CD4-positive, alpha-beta T cell treated with Interleukin-6 at 100 ng/mL for 8 hours (primary cell): ENCODE measurements at regions not wholly inside any gene's neighbourhood (a gene's known extent, or its start where the extent isn't known, plus 50 kb on each side); places are given as distances from the start of the nearest gene placed in this dataset.
A peak's percentile ranks its signal among the peaks of the same experiment; 100 is the strongest.

ENCODE experiments used
- DNase-seq: peaks from one replicate; pipeline ENCODE4 v3.0.0-alpha.2; 2020; ENCODE audit warnings: mixed read lengths, low spot score

DNA sequence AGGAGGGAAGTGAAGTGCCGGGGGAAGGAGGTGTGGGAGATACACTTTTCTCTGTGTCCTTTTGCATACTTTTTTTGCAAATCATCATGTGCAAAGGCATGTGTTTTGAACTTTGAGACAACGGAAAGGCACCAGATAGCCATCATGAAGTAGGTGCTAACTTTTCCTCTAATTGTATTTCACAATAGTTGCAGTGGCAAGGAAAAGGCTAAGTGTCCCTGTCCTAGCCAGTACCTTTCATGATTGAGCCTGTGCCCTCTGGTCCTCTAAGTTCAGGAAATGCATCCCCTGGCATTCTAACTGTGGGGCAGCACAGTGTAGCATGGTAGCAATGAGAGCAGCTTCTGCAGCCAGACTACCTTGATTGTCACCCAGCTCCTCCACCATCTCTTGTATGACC is 186.2 kb downstream of the ADSS2 start:
- no peak for DNase-seq

GRCh38 chr1:244269169-244269568 is 182.5 kb downstream of the ADSS2 start:
- no peak for DNase-seq

DNA sequence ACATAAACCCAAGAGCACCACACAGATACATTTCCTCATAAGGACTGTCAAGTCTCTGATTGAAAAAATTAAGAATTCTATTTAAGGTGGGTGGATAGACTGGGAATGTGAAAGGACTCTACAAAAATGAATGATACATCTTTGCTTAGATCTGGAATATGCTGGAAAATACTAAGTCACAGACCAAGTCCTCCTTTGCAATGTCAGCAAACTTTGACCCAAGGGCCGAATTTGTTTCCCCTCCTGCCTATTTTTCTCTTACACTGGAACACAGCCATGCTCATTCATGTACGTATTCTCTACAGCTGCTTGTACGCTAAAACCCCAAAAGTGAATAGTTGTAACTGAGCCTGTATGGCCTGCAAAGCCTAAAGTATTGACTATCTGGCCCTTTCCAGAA is 180.7 kb downstream of the ADSS2 start:
- DNase-seq: no peak

- no peak for DNase-seq
These were observed 179.9 kb downstream of the ADSS2 start for GRCh38 chr1:244271691-244272308.

- peak; percentile 73 for DNase-seq
These were observed 179.0 kb downstream of the ADSS2 start for GRCh38 chr1:244272471-244273261.

GRCh38 chr1:244273262-244273844 is 178.4 kb downstream of the ADSS2 start:
- no peak for DNase-seq

DNA sequence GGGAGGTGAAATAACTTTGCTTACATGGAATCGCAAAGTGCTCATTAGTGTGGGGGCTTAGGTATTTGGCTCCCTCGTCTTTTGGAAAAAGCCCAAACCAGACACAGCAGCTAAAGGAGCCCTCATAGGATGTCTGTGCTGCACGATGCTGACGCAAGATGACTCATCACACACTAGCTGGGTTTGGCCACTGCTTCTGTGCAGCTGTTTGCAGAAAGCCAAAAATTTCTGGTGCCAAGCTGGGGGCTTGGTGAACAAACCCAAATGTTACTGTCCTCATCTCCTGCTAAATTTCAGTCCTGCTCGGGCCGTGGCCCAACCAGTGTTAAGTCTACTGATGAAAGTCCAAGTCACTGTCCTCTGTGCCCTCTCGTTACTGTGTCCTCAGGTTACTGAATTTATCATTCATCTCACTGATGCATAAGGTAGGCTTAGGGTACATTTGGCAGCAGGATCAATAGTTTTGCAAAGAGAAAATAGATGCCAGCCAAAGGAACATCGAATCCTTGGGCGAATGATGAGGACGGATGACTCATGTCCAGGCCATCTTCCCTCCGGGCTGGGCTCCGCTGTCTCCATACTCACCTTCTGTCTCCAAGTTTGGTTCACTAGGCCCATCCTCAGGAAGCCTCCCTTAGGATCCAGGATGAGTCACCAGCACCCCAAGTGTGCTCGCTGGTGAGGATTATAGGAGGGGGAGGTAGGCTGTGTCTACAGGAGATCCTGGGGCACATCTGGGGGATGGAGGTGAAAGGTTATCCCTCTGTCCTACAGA is 177.7 kb downstream of the ADSS2 start:
- DNase-seq: no peak

- DNase-seq: no peak
These were observed 175.1 kb downstream of the ADSS2 start for GRCh38 chr1:244276646-244277045.

GRCh38 chr1:244280201-244280600 is 171.5 kb downstream of the ADSS2 start:
- DNase-seq: no peak

GRCh38 chr1:244280859-244281258 is 170.8 kb downstream of the ADSS2 start:
- no peak for DNase-seq

DNA sequence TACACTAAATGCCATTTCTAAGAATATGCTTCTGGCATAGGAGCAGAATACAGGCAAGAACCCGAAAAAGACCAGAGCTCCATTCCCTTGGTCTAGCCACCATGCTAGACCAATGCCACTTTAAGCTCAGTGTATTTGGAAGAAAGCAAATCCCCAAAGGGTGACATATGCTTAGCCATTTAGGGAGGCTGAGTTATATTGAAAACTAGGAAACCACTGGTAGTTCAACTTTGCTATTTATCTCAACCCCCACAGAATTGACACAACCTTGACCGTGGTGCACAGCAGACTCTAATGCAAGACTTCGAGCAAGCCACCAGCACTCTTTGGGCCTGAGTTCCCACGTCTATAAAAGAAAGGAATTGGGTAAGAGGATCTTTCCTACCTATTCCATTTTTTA is 167.9 kb downstream of the ADSS2 start:
- DNase-seq: no peak

DNA sequence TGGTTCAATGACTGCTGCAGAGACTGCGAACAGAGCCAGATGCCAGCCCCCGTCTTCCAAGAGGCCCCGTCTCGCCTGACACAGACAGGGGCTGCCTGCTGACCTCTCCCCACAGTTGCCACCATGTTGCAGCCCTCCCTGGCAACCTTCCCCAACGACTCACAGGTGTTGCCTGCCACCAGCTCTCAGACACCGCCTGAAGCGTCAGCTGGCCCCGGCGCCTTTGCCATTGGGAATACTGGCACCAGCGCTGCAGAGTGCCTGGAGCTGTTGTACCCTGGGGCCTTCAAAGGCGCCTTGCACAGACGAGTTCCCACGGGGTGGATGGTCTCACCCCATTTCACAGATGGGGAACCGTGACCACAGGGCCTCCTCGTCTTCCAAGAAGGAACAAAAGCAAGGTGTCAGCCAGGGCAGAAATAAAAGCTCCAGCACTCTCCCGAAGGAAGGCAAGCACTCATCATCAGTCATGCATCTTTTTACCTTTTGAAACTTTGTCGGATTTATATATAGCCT is 167.0 kb downstream of the ADSS2 start:
- no peak for DNase-seq

DNA sequence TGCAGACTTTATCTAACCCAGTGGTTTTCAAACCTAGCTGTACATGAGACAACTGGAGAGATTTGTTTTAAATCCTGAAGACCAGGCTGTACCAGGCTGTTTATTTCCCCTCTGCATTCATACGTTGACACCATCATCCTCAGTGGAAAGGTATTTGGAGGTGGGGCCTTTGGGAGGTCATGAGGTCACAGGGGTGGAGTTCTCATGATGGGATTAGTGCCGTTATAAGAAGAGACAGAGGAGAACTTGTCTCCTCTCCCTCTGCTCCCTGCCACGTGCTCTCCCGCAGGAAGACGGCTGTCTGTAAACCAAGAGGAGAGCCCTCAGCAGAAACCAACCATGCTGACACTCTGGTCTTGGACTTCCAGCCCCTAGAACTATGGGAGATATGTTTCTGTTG is 165.4 kb downstream of the ADSS2 start:
- DNase-seq: no peak

DNA sequence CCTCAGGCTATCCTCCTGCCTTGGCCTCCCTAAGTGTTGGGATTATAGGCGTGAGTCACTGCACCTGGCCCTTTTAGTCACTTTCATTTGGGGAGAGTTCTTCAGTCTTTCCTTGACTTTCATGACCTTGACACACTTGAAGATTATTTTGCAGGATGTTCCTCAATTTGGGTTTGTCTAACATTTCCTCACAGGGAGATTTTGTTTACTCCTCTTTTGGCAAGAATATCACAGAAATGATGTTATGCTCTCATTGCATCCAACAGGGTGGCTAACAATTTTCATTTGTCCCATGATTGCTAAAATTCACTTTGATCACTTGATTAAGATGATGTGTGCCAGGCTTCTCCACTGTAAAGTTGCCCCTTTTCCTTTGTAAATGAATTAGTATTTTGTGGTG is 164.0 kb downstream of the ADSS2 start:
- DNase-seq: no peak

DNA sequence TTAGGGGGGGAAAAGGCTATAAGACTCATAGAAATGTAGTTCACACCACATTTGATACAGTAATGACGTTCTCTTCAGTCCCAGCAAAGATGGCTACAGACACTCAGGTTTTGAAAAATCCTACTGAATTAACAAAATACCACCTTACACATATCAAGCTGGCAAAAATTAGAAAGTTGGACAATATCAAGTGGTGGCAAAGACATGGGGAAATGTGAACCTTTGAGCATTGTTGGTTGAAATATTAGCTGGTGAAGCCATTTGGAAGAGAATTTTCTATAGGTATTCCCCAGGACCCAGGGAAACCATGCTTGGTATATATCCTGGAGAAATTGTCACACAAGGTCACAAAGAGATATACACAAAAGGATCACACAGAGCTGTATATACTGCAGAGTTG is 163.0 kb downstream of the ADSS2 start:
- DNase-seq: no peak

- no peak for DNase-seq
These were observed 161.5 kb downstream of the ADSS2 start for GRCh38 chr1:244289991-244290785.

DNA sequence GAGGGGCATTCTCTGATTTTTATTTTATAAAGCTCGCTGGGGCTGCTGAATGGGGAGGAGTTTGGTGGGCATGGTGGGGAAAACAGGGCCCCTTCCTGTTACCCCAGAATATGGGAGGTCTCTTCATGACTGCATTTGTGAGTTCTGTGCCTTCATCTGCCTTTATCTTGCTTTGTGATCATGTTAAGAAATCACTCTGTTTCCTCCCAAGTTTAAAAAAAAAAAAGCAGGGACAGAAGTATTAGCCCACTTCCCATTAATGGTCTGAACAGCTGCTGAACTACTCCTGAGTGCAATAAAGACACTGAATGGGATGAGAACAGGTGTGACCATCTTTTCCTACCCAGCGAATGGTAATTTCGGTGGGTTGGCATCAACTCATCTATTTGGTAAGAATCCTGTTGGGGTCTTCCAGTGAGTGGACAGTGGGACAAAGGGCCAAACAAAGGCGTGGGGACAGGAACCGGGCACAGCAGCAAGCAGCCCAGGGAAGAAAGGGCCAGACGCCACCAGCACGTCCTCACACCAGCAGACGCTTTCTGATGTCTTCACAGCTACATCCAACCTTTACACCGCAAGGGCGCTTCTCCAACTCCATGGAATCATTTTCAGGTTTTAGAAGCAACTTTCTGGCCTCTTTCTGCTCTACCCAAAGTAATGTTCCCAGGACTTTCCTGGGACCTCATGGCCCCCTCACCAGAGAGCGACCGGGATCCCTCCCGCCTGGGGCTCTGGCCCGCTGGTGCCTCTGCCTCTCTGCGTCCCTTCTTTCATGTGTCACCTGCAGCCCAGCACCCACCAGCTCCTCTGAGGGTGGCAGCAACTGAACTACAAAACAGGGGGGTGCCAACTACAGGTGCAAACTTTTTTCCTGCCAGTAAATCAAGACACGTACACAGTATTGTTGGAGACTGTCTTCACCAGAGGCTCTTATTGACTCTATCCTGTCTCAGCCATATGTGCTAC is 160.2 kb downstream of the ADSS2 start:
- no peak for DNase-seq

- DNase-seq: no peak
These were observed 157.0 kb downstream of the ADSS2 start for GRCh38 chr1:244294599-244295224.

DNA sequence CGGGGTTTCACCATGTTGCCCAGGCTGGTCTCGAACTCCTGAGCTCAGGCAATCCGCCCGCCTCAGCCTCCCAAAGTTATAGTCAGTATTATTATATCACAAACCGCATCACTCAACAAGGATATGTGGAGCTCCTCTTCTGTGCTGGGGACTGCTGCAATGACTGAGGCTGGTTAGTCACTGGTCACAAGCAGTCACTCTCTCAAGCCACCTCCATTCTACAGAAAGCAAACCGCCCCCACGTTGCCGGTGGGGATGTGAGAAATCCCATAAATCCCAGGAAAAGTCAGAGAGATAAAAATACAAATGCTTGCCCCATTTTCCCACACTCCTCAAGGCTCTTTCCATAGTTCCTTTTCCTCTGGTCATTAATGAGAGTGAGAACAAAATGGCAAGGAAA is 155.7 kb downstream of the ADSS2 start:
- DNase-seq: no peak

- no peak for DNase-seq
These were observed 155.3 kb downstream of the ADSS2 start for GRCh38 chr1:244296447-244296846.
